Mesendoderm (in vitro differentiated cells): ENCODE measurements at regions not wholly inside any gene's neighbourhood (a gene's known extent, or its start where the extent isn't known, plus 50 kb on each side); places are given as distances from the start of the nearest gene placed in this dataset.

Experiments used
- DNase-seq: peaks from one replicate; pipeline ENCODE4 v3.0.0; 2013
- H2AK5ac ChIP-seq: 2 replicates; pipeline ENCODE4 v1.6.1; 2013; ENCODE audit warnings: low read length, inconsistent platforms
- H2BK120ac ChIP-seq: 2 replicates; pipeline ENCODE4 v1.6.1; 2013; ENCODE audit warnings: low read depth, mild to moderate bottlenecking, low read length, moderate library complexity, mixed read lengths
- H2BK15ac ChIP-seq: replicated peaks from 2 replicates; pipeline ENCODE4 v1.6.1; 2013; ENCODE audit warnings: low read depth, mild to moderate bottlenecking, moderate library complexity
- H2BK5ac ChIP-seq: 2 replicates; pipeline ENCODE4 v1.6.1; 2013; ENCODE audit warnings: low read length, inconsistent platforms
- H3K18ac ChIP-seq: 2 replicates; pipeline ENCODE4 v1.6.1; 2013; ENCODE audit warnings: mild to moderate bottlenecking, low read length, mixed read lengths
- H3K23ac ChIP-seq: one replicate; pipeline ENCODE4 v1.6.1; 2013; ENCODE audit warnings: low read length
- H3K27ac ChIP-seq: 2 replicates; pipeline ENCODE4 v1.5.1; 2013; ENCODE audit warnings: low read depth, mild to moderate bottlenecking, inconsistent platforms, low read length, moderate library complexity
- H3K27me3 ChIP-seq: 2 replicates; pipeline ENCODE4 v1.6.1; 2013; ENCODE audit warnings: low read length, control low read depth, mild to moderate bottlenecking, inconsistent platforms; ENCODE audit not compliant: insufficient read depth, poor library complexity
- H3K36me3 ChIP-seq: 2 replicates; pipeline ENCODE4 v1.6.1; 2013; ENCODE audit warnings: low read length, inconsistent platforms; ENCODE audit not compliant: control insufficient read depth, insufficient read depth
- H3K4ac ChIP-seq: one replicate; pipeline ENCODE4 v1.6.1; 2013; ENCODE audit warnings: low read depth, mild to moderate bottlenecking, low read length, moderate library complexity
- H3K4me1 ChIP-seq: 2 replicates; pipeline ENCODE4 v1.6.1; 2013; ENCODE audit warnings: low read depth, low read length, inconsistent platforms; ENCODE audit not compliant: control insufficient read depth
- H3K4me2 ChIP-seq: 2 replicates; pipeline ENCODE4 v1.6.1; 2013; ENCODE audit warnings: low read length
- H3K4me3 ChIP-seq: 2 replicates; pipeline ENCODE4 v1.5.1; 2013; ENCODE audit warnings: mild to moderate bottlenecking, low read length
- H3K56ac ChIP-seq: one replicate; pipeline ENCODE4 v1.6.1; 2013; ENCODE audit warnings: low read length
- H3K79me1 ChIP-seq: 2 replicates; pipeline ENCODE4 v1.6.1; 2013; ENCODE audit warnings: low read length, inconsistent platforms
- H3K79me2 ChIP-seq: 2 replicates; pipeline ENCODE4 v1.6.1; 2013; ENCODE audit warnings: mild to moderate bottlenecking, low read length; ENCODE audit not compliant: control insufficient read depth, insufficient read depth
- H3K9ac ChIP-seq: 2 replicates; pipeline ENCODE4 v1.6.1; 2013; ENCODE audit warnings: low read length, inconsistent platforms
- H4K5ac ChIP-seq: one replicate; pipeline ENCODE4 v1.6.1; 2013; ENCODE audit warnings: low read length
- H4K8ac ChIP-seq: one replicate; pipeline ENCODE4 v1.6.1; 2013; ENCODE audit warnings: low read depth, mild to moderate bottlenecking, control low read depth, low read length, moderate library complexity
- WGBS: extraction: QIAGEN DNeasy Blood & Tissue Kit; methylation state at CpG from one replicate; pipeline ENCODE4 v1.1.7; 2013; ENCODE audit warnings: low lambda C conversion rate, missing lambda C conversion rate; ENCODE audit not compliant: insufficient coverage; ENCODE audit errors: extremely low coverage; 5-methylcytosine and 5-hydroxymethylcytosine counted together

DNA sequence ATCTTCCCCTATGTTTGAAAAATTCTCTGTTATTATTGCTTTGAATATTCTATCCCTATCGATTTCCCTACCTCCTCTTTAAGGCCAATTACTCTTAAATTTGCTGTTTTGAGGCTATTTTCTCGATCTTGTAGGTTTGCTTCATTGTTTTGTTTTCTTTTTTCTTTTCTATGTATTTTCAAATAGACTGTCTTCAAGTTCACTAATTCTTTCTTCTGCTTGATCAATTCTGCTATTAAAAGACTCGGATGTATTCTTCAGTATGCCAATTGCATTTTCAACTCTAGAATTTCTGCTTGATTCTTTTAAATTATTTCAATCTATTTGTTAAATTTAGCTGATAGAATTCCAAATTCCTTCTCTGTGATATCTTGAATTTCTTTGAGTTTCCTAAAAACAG is 144.0 kb upstream of the NANOGP8 start:
- Histone ChIP-seq H3K4me2 (no peak overlapping the region), H3K4me3 (no peak overlapping the region), H2BK15ac (no peak overlapping the region), H3K27ac (no peak overlapping the region), H2BK120ac (no peak overlapping the region), H4K8ac (no peak overlapping the region), H4K5ac (no peak overlapping the region), H3K56ac (no peak overlapping the region), H3K23ac (no peak overlapping the region), H3K9ac (no peak overlapping the region), H3K4me1 (no peaks in the 10 kb centered on the region), H3K18ac (no peak overlapping the region), H2BK5ac (no peak overlapping the region), H3K79me2 (no peaks in the 10 kb centered on the region), H2AK5ac (no peak overlapping the region), H3K36me3 (no peaks in the 10 kb centered on the region), H3K4ac (no peak overlapping the region), H3K27me3 (no peaks in the 10 kb centered on the region), H3K79me1 (no peaks in the 10 kb centered on the region)
- WGBS = no CpG with 5 or more reads among the region's 3 CpGs
- DNase-seq = no peak

- Histone ChIP-seq H3K56ac (no peak overlapping the region), H4K8ac (no peak overlapping the region), H3K4me3 (no peak overlapping the region), H2BK120ac (no peak overlapping the region), H3K79me1 (no peaks in the 10 kb centered on the region), H2BK15ac (no peak overlapping the region), H3K18ac (no peak overlapping the region), H3K79me2 (no peaks in the 10 kb centered on the region), H3K9ac (no peak overlapping the region), H3K4me2 (no peak overlapping the region), H3K4ac (no peak overlapping the region), H4K5ac (no peak overlapping the region), H3K27me3 (no peaks in the 10 kb centered on the region), H2BK5ac (no peak overlapping the region), H3K36me3 (no peaks in the 10 kb centered on the region), H3K4me1 (no peaks in the 10 kb centered on the region), H3K27ac (no peak overlapping the region), H2AK5ac (no peak overlapping the region), H3K23ac (no peak overlapping the region)
- no peak for DNase-seq
- no CpG with 5 or more reads among the region's 1 CpG for WGBS
Measured at GRCh38 chr15:35218215-35218614, 133.1 kb upstream of the NANOGP8 start.

DNA sequence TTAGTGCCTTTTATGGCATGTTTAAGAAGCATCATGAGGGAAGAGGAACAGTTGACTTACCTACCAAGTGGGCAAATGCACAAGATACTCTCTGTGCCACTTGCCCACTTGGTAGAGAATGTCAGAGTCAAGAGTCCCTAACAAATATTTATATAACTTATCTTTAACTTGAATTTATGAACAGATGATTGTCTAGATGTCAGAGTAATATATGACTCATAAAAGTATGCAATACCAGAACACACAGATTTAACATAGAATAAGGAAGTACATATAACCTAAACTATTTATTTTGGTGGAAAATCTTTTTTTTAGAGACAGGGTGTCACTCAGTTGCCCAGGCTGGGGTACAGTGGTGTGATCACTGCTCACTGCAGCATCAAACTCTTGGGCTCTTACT is 130.0 kb upstream of the NANOGP8 start:
- Histone ChIP-seq H3K36me3 (no peaks in the 10 kb centered on the region), H3K79me1 (no peaks in the 10 kb centered on the region), H3K27ac (no peak overlapping the region), H2BK15ac (no peak overlapping the region), H2BK5ac (no peak overlapping the region), H3K9ac (no peak overlapping the region), H4K8ac (no peak overlapping the region), H3K79me2 (no peaks in the 10 kb centered on the region), H3K4ac (no peak overlapping the region), H3K27me3 (no peaks in the 10 kb centered on the region), H3K56ac (no peak overlapping the region), H3K23ac (no peak overlapping the region), H3K4me2 (no peak overlapping the region), H3K4me1 (no peaks in the 10 kb centered on the region), H3K4me3 (no peak overlapping the region), H2BK120ac (no peak overlapping the region), H4K5ac (no peak overlapping the region), H3K18ac (no peak overlapping the region), H2AK5ac (no peak overlapping the region)
- DNase-seq = no peak

GRCh38 chr15:35211240-35211902 is 126.3 kb upstream of the NANOGP8 start:
- no peak overlapping the region for H2BK5ac ChIP-seq
- H3K36me3 ChIP-seq = no peaks in the 10 kb centered on the region
- H3K56ac ChIP-seq = no peak overlapping the region
- H3K23ac ChIP-seq = no peak overlapping the region
- no peak overlapping the region for H4K5ac ChIP-seq
- H3K79me1 ChIP-seq = no peaks in the 10 kb centered on the region
- H4K8ac ChIP-seq = no peak overlapping the region
- no peak overlapping the region for H3K4me3 ChIP-seq
- H3K4me2 ChIP-seq = no peak overlapping the region
- no peaks in the 10 kb centered on the region for H3K79me2 ChIP-seq
- no peak overlapping the region for H3K27ac ChIP-seq
- H2BK120ac ChIP-seq = no peak overlapping the region
- H3K18ac ChIP-seq = no peak overlapping the region
- no peaks in the 10 kb centered on the region for H3K27me3 ChIP-seq
- no peak overlapping the region for H3K4ac ChIP-seq
- H3K9ac ChIP-seq = no peak overlapping the region
- no peak for DNase-seq
- H3K4me1 ChIP-seq = no peaks in the 10 kb centered on the region
- H2BK15ac ChIP-seq = no peak overlapping the region
- no peak overlapping the region for H2AK5ac ChIP-seq

GRCh38 chr15:35210370-35210769 is 125.3 kb upstream of the NANOGP8 start:
- H3K4me1 ChIP-seq = no peaks in the 10 kb centered on the region
- no peak overlapping the region for H4K5ac ChIP-seq
- H3K9ac ChIP-seq = no peak overlapping the region
- H3K79me2 ChIP-seq = no peaks in the 10 kb centered on the region
- DNase-seq = no peak
- no peak overlapping the region for H2BK120ac ChIP-seq
- no peaks in the 10 kb centered on the region for H3K79me1 ChIP-seq
- no peaks in the 10 kb centered on the region for H3K36me3 ChIP-seq
- H2BK5ac ChIP-seq = no peak overlapping the region
- no peaks in the 10 kb centered on the region for H3K27me3 ChIP-seq
- H3K27ac ChIP-seq = no peak overlapping the region
- no peak overlapping the region for H3K4me3 ChIP-seq
- H4K8ac ChIP-seq = no peak overlapping the region
- no peak overlapping the region for H3K23ac ChIP-seq
- WGBS = no CpG with 5 or more reads among the region's 2 CpGs
- H3K56ac ChIP-seq = no peak overlapping the region
- H3K4ac ChIP-seq = no peak overlapping the region
- no peak overlapping the region for H2AK5ac ChIP-seq
- no peak overlapping the region for H3K18ac ChIP-seq
- no peak overlapping the region for H3K4me2 ChIP-seq
- no peak overlapping the region for H2BK15ac ChIP-seq

- Histone ChIP-seq H3K4me2 (no peak overlapping the region), H3K4me1 (no peaks in the 10 kb centered on the region), H4K8ac (no peak overlapping the region), H3K23ac (no peak overlapping the region), H3K79me1 (no peaks in the 10 kb centered on the region), H2AK5ac (no peak overlapping the region), H3K27ac (no peak overlapping the region), H2BK15ac (no peak overlapping the region), H3K4ac (no peak overlapping the region), H3K56ac (no peak overlapping the region), H3K79me2 (no peaks in the 10 kb centered on the region), H3K36me3 (no peaks in the 10 kb centered on the region), H3K9ac (no peak overlapping the region), H2BK5ac (no peak overlapping the region), H2BK120ac (no peak overlapping the region), H3K27me3 (no peaks in the 10 kb centered on the region), H4K5ac (no peak overlapping the region), H3K4me3 (no peak overlapping the region), H3K18ac (peak overlapping the region; percentile 39)
- no CpG with 5 or more reads among the region's 1 CpG for WGBS
- DNase-seq = no peak
Measured at GRCh38 chr15:35209838-35210237, 124.7 kb upstream of the NANOGP8 start.
